T-helper 1 cell treated with Interleukin-12 subunit alpha and Interleukin-12 subunit beta and Interleukin-4 antibody, amounts not matched to agents 30 ng/mL and 1 ng/mL, for 36 hours (primary cell): ENCODE measurements at regions not wholly inside any gene's neighbourhood (a gene's known extent, or its start where the extent isn't known, plus 50 kb on each side); places are given as distances from the start of the nearest gene placed in this dataset.
"Not testable (repeated sequence)": the region's sequence is repeated elsewhere in the genome, so short reads cannot be mapped to it uniquely, and the experiment has no call there.

Experiments
- intact Hi-C: fragments of 100-400 bp; cut with micrococcal nuclease; formaldehyde crosslinking; loops from one replicate; pipeline ENCODE4 v1.15.1; 2024

GRCh38 chr4:103998756-103999155 is 279.0 kb upstream of the TACR3 start:
- intact Hi-C loops, result no loop called here

GRCh38 chr4:103996637-103997036 is 276.9 kb upstream of the TACR3 start:
- intact Hi-C loops, result no loop called here

GRCh38 chr4:103996064-103996463 is 276.3 kb upstream of the TACR3 start:
- intact Hi-C loops, result no loop called here

GRCh38 chr4:103994059-103994458 is 274.3 kb upstream of the TACR3 start:
- intact Hi-C loops, result no loop called here

GRCh38 chr4:103982454-103982853 is 262.7 kb upstream of the TACR3 start:
- intact Hi-C loops, result no loop called here

- intact Hi-C loops, result no loop called here
Observed at GRCh38 chr4:103948244-103949018, 228.6 kb upstream of the TACR3 start.

- intact Hi-C loops, result no loop called here
Observed at GRCh38 chr4:103947617-103948016, 227.8 kb upstream of the TACR3 start.

GRCh38 chr4:103946621-103947268 is 227.0 kb upstream of the TACR3 start:
- intact Hi-C loops, result not testable (repeated sequence)

GRCh38 chr4:103938488-103938887 is 218.7 kb upstream of the TACR3 start:
- intact Hi-C loops, result loop anchor here (10.0 kb wide), 1 partner anchor 844 kb away; the partner anchor contains the start of gene BDH2

GRCh38 chr4:103936653-103937145 is 216.9 kb upstream of the TACR3 start:
- intact Hi-C loops, result loop anchor here (10.0 kb wide), 1 partner anchor 842 kb away; the partner anchor contains the start of gene BDH2

- intact Hi-C loops, result loop anchor here (5.0 to 10.0 kb wide), 3 partner anchors 737 to 928 kb away; partner anchors contain the start of genes BDH2 and CENPE
Observed at GRCh38 chr4:103934178-103934789, 214.5 kb upstream of the TACR3 start.

- intact Hi-C loops, result no loop called here
Observed at GRCh38 chr4:103928370-103928769, 208.6 kb upstream of the TACR3 start.

- intact Hi-C loops, result no loop called here
Observed at GRCh38 chr4:103923551-103923950, 203.8 kb upstream of the TACR3 start.

- intact Hi-C loops, result loop anchor here (5.0 kb wide), 2 partner anchors 711 to 939 kb away; no protein-coding TSS in a partner anchor
Observed at GRCh38 chr4:103918214-103918613, 198.4 kb upstream of the TACR3 start.

- intact Hi-C loops, result loop anchor here (5.0 kb wide), 2 partner anchors 708 to 942 kb away; no protein-coding TSS in a partner anchor
Observed at GRCh38 chr4:103915224-103915869, 195.6 kb upstream of the TACR3 start.

GRCh38 chr4:103907414-103907813 is 187.6 kb upstream of the TACR3 start:
- intact Hi-C loops, result no loop called here

GRCh38 chr4:103904123-103904522 is 184.3 kb upstream of the TACR3 start:
- intact Hi-C loops, result no loop called here

- intact Hi-C loops, result no loop called here
Observed at GRCh38 chr4:103902730-103903129, 182.9 kb upstream of the TACR3 start.

GRCh38 chr4:103895876-103896465 is 176.2 kb upstream of the TACR3 start:
- intact Hi-C loops, result no loop called here

- intact Hi-C loops, result no loop called here
Observed at GRCh38 chr4:103892586-103892985, 172.8 kb upstream of the TACR3 start.

- intact Hi-C loops, result no loop called here
Observed at GRCh38 chr4:103887191-103887590, 167.4 kb upstream of the TACR3 start.
